GM18868 (cell line): ENCODE measurements at regions not wholly inside any gene's neighbourhood (a gene's known extent, or its start where the extent isn't known, plus 50 kb on each side); places are given as distances from the start of the nearest gene placed in this dataset.
"Not testable (repeated sequence)": the region's sequence is repeated elsewhere in the genome, so short reads cannot be mapped to it uniquely, and the experiment has no call there.

Experiments
- ATAC-seq: cut with Tn5 transposase; IDR thresholded peaks from one replicate; pipeline ENCODE4 v1.9.1; 2021; ENCODE audit warnings: mild to moderate bottlenecking, moderate library complexity; ENCODE audit not compliant: unreplicated experiment

DNA sequence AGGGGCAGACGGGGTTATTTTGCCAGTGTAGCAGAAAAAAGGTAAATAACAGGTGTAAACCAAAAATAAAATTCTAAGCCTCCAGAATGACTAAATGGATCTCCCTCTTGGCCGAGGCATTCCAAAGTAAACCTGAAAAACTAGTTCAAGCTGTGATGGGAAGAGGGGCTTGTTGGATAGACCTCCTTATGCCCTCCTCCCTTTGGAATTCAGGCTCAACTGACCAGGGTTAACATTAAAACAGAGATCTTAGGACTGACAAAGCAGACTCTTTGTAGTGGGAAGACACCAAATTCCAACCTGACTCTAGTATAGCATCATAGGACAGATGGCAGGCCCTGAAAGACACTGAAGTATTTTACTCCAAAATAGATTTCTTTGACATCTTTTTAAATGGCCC is 113.8 kb upstream of the ITGB1 start:
- no peak for ATAC-seq

DNA sequence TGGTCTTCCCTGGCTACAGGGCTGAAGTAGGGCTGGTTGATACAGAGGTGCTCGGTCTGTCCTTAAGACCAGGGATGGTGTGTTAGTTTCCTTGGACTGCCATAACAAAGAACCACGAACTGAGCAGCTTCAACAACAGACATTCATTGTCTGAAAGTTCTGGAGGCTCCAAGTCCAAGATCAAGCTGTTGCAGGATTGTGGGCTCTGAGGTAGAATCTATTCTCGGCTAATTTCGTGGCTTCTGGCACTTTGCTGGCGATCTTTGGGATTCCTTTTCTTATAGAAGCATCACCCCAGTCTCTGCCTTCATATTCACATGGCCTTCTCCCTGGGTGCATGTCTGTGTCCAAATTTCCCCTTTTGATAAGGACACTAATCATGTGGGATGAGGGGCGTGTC is 112.1 kb upstream of the ITGB1 start:
- no peak for ATAC-seq

GRCh38 chr10:33067917-33068316 is 109.9 kb upstream of the ITGB1 start:
- no peak for ATAC-seq

DNA sequence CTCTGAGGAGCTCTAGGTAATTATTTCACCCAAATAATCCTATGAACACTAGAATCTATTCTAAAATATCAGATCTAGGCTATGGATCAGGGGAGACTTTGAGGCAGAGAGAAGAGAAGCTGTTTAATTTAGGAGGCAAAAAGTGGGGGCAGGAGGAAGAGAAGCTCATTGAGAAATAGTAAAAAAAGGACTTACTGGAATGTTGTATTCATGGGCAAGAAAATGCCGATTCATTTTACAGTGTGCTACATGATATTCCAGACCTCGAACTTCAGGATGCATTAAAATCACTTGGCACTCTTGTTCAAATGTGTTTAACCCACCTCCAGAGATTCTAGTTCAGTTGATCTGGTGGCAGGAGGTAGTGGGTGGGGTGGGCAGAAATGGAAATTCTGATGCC is 109.5 kb upstream of the ITGB1 start:
- no peak for ATAC-seq

DNA sequence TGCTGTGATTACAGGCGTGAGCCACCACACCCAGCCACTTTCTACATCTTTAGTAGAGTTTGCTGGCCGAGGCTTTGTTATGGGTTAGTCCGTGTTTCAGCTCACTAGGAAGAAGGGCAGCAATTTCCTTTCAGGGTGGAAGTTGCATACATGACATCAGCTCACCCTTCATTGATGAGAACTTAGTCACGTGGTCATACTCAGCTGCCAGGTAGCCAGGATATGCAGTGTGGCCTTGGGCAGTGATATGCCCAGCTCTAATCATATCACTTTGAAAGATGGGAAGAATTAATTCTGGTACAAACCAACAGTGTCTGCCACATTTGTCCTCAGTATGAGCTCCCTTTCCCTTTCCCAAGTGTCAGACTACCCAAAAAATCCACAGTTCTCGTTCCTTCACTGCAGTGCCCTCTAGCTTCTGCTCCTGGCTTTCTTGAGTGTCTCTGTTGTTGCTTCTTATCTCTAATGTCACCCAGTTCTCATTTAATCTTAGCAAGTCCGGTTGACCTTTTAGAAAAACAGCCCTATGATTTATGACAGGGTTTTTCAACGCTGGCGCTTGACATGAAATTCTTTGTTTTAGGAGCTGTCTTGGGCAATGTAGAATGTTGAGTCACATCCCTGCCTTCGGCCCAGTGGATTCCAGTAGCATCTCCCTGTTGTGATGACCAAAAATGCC is 108.7 kb upstream of the ITGB1 start:
- no peak for ATAC-seq

DNA sequence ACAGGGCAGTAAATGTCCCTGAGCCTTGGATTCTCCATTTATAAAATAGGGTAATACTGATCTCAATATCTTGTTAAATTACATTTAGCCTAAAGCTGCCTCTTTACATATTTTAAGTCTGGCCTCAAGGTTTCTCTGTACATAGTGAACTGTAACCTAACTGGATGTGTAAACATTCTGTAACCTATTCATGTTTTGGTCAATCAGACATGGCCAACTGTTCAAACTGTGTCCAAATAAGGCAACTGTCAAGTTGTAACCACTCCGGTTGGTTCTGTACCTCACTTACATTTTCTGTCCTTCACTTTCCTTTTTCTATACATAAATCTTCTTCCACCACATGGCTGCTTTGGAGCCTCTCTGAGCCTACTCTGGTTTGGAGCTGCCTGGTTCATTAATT is 107.1 kb upstream of the ITGB1 start:
- no peak for ATAC-seq

DNA sequence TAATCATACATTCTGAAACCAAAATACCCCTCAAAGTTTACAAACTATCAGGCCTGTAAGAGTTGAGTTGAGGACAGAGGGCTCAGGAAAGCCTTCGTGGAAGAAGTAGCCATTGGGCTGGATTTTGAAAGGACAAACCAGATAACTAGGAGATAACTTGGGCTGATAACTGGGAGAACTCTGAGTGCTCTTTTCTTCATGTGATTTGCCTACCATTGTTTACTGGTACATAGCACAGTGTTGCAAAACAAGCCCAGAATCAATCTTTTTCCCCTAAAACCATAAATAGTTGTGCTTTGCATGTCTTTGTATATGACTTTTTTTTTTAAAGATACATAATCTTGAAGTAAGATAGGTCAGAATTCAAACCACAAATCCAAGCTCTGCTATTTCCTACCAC is 106.7 kb upstream of the ITGB1 start:
- no peak for ATAC-seq

DNA sequence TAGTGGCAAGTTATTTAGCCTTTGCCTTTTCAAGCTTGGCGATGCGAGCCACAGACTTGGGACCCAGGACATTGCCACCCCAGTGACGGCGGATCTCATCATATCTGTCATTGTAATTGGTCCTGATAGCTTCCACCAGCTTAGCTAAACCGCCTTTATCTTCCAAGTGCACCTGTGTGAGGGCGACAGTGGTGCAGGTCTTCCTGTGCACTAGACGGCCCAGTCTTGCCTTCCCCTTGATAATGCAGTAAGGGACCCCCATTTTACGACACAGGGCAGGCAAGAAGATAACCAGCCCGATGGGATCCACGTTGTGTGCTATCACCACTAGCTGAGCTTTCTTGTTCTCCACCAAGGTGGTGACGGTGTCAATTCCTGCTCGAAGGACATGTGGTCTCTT is 99.6 kb upstream of the ITGB1 start:
- no peak for ATAC-seq

- no peak for ATAC-seq
Observed at GRCh38 chr10:33056828-33057596, 99.0 kb upstream of the ITGB1 start.

GRCh38 chr10:33055625-33056024 is 97.6 kb upstream of the ITGB1 start:
- no peak for ATAC-seq

DNA sequence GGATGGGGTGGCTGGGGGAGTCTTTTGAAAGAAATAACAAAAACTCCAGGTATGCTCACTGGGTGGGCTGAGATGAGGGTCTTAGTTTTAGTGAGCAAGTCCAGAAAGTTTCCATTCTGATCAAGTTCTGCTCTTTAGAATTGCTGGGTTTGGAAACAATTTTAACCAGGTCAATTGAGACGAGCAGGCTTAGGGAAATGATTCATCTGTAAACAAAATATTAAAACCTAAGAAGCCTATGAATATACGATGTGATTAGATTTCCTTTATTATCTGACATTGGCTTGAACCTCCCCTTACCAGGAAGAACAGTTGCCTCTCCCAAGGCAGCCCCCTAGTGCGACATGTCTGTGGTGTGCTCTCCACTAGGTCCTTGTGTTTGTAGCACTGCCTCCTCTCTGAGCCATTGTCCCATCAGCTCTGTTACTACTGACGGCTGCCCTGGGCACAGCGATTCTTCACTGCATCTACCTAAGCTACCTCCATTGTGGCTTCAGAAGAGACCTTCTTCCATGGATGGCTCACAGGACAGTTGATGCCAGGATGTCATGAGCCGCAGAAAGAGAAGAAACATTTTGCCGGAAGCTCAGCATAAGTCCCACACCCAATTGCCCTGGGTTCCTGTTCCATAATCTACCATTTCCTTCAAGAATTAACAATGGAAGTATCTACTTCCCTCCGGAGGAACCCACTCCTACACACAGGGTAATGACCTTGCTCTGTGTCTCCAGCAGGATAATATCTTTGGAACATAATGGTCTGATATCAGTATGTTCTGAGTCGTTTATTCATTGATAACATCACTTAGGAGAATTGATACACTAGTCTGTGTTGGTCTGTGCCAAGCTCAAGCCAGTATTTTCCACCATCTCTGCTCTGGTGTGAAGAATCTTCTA is 95.1 kb upstream of the ITGB1 start:
- ATAC-seq, result no peak

- no peak for ATAC-seq
Observed at GRCh38 chr10:33052263-33052875, 94.3 kb upstream of the ITGB1 start.

DNA sequence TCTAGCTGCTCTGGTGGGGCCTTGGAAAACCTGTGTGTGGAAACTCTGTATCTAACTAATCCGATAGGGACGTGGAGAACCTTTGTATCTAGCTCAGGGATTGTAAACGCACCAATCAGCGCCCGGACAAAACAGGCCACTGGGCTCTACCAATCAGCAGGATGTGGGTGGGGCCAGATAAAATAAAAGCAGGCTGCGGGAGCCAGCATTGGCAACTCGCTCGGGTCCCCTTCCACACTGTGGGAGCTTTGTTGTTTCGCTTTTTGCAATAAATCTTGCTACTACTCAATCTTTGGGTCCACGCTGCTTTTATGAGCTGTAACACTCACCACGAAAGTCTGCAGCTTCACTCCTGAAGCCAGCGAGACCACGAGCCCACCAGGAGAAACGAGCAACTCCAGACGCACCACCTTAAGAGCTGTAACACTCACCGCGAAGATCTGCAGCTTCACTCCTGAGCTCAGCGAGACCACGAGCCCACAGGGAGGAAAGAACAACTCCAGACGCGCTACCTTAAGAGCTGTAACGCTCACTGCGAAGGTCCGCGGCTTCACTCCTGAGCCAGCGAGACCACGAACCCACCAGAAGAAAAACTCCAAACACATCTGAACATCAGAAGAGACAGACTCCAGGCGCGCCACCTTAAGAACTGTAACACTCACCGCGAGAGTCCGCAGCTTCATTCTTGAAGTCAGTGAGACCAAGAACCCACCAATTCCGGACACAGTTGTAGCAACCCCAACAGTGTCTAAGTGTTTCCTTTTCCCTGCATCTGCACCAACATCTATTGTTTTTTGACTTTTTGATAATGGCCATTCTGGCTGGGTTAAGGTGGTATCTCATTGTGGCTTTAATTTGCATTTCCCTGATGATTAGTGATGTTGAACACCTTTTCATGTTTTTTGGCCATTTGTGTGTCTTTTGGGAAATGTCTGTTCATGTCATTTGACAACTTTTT is 92.2 kb upstream of the ITGB1 start:
- not testable (repeated sequence) for ATAC-seq

DNA sequence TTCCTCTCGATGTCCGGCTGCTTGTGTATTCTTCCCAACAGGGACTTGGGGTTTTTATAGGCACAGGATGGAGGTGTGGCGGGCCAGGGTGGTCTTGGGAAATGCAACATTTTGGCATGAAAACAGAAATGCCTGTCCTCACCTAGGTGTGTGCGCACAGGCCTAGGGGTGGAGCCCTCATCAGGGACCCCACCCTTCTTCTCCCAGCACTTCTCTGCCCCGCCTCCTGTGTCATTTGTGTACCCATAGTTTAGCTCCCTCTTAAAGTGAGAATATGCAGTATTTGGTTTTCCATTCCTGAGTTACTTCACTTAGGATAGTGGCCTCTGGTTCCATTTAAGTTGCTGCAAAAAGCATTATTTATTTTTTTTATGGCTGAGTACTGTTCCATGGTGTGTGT is 90.2 kb upstream of the ITGB1 start:
- ATAC-seq, result no peak

GRCh38 chr10:33047655-33048054 is 89.6 kb upstream of the ITGB1 start:
- ATAC-seq, result no peak

DNA sequence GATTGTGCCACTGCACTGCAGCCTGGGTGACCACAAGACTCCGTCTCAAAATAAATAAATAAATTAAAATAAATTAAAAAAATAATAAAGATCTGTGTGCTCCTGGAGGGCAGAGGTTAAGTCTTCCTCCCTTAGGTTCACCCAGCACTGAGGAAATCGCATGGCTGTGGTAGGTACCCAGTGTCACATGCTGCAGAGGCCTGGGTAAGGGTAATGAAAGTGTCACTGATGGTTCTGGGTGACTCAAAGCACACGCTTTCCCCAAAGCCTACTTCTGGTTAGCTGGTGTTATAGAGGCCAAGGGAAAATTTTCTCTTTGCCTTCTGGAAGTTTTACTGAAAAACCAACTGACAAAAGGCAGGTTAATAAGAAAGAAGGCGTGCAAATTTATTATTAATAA is 88.8 kb upstream of the ITGB1 start:
- no peak for ATAC-seq

- no peak for ATAC-seq
Observed at GRCh38 chr10:33045421-33045820, 87.4 kb upstream of the ITGB1 start.

DNA sequence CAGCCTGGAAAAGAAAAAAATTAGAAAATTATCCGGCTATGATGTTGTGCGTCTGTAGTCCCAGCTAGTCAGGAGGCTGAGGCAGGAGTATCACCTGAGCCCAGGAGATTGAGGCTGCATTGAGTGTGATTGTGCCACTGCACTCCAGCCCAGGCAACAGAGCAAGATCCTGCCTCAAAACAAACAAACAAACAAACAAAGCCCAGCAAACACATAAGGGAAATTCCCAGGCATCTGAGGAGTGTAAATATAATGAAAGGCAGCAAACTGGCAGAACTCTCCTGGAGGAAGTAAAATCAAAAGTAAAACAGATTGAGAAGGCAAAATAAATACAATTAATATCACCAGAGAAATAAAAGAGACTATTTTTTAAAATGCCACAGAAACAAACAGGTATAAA is 84.5 kb upstream of the ITGB1 start:
- no peak for ATAC-seq

GRCh38 chr10:33041783-33042437 is 83.9 kb upstream of the ITGB1 start:
- ATAC-seq, result no peak

GRCh38 chr10:33040436-33040835 is 82.4 kb upstream of the ITGB1 start:
- ATAC-seq, result no peak
